NCI-H2171 treated with DMSO at 0.1 percent for 48 hours (cell line): ENCODE measurements at regions not wholly inside any gene's neighbourhood (a gene's known extent, or its start where the extent isn't known, plus 50 kb on each side); places are given as distances from the start of the nearest gene placed in this dataset.
"Not testable (repeated sequence)": the region's sequence is repeated elsewhere in the genome, so short reads cannot be mapped to it uniquely, and the experiment has no call there.

Source experiments
- DNase-seq: peaks from one replicate; lab custom pipeline; 2025; lab: John Stamatoyannopoulos, UW

DNA sequence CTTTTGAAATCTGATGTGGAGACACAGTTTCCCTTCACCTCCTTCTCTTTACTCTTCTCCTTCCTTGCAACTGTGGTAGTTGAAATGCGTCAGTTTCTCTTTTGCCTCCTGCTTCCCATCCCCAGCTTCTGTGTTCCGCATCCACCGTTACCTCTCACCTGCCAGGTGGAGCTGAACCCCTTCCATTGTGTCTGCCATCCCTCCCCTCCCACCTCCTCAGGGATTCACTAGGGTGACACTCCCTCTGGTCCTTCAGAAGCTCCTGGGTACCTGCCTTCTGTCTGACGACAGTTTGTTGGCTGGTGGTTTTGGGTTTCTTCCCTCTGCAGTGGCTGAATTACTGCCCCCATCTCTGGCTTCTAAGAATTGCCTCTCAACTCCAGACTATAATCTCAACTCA lies 132.1 kb downstream of the SLC24A2 start:
- DNase-seq, result no peak

DNA sequence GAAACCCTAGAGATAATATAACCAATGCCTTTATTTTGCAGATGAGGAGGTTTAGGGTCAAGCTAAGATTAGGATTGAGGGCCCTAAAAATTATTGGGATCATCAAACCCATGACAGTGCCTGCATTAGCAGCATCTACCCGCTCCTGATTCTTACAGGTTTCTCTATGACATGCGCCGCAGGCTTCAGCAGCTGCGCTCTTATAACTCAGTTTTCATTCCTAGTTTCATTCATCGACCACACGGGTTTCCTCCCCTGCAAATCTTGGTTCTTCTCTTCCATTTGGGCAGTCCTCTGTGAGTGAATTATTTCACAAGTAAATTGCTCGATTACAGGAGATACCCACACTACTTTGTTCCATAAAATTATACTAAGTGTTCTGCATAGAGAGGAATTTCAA lies 137.2 kb downstream of the SLC24A2 start:
- no peak for DNase-seq

DNA sequence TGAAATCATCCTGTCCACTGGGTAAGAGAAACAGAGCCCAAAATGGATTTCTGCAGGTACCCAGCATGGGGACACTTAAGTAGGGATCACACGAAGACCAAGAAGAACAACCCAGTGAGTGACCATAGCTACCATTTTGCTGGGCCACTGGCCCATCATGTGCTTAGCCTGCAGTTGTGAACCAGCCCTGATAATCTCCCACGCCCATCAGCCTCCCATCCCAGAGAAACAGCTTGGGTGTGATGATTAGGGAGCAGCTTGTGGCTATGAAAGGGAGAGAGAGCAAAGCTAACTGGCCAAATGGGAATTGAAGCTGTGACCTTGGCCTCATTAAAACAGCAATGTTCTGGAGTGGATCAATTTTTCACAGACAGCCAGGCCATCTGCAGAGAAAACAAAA lies 138.5 kb downstream of the SLC24A2 start:
- DNase-seq, result no peak

DNA sequence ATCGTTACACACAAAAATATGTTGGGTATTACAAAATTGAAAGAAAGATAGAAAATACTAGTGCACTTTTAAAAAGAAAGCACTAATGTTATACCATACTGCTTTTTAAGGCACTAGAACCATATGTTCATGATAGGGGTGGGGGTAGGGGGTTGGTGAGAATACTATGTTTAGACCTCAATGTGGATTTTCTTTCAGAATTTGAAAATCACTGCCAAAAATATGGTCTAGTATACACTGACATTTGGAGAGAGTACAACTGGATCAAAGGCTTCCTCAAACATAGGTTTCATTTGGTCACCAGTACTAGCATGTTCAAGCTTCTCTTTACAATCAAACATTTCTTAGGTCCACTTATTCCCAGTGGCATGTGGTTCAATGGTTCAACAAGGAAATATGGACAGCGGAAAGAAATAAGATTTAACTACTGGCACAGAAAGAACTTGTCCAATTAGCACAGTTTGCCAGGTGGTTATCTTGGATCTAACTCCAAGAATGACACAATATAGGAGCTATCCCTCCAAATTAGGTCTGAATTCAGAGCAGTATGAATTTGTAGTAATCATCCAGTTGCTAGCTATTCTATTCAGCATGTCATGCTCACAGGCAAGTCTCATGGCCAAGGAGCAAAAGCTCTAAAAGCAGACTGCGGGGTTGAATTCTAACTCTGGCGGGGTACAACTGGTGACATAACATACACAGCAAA lies 139.3 kb downstream of the SLC24A2 start:
- DNase-seq, result no peak

DNA sequence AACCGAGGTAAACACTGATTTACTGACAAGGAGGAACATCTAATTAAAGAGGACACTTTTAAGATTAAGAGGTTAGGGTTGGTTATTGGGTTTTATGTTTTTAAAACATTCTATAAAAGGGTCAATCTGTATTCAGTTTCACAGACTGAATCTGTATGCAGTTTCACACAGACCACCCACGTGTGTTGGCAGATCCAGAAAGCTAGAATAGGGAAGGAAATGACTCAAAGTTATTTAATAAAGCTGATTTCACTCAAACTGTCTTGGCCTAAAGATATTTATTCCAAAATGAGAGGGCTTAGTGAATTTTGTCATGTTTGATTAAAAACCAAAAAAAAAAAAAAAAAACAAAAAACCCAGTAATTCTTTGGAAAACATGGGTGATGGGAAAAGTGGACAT lies 140.2 kb downstream of the SLC24A2 start:
- no peak for DNase-seq

DNA sequence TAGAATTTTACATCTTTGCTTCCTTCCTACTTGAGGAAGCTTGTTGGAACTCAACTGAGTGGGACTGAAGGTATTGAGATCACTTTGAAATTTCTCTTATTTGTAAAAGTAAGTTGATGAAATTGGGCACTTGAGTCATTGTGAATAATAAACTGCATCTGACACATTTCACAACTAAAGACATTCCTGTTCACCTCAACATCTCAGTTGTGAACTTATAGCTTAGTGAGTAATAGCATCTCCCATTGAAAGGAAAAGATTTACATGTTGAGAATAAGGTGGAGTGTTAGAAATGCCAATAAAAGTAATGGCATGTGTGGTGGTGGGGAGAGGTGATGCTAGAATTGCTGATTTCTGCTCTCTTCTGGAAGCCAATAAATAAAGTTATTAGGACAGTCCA lies 145.0 kb downstream of the SLC24A2 start:
- DNase-seq, result no peak

DNA sequence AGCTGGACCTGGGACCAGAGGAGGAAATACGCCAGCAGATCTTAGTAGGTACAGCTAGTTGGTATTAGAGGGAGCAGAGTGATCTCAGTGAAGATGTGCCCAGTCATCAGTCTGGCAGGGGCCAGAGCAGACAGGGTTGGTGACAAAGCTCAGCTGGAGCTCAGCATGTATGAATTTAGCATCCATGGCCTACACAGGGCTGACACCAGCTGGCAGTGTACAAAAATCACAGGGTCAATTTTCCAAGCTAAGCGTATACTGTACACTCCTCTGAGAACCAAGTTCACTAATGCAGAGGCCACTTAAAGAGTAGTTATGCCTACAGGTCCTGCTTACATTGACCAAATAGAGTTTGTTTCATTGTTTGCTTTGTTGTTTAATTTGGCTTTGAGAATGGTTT lies 146.6 kb downstream of the SLC24A2 start:
- DNase-seq, result no peak

DNA sequence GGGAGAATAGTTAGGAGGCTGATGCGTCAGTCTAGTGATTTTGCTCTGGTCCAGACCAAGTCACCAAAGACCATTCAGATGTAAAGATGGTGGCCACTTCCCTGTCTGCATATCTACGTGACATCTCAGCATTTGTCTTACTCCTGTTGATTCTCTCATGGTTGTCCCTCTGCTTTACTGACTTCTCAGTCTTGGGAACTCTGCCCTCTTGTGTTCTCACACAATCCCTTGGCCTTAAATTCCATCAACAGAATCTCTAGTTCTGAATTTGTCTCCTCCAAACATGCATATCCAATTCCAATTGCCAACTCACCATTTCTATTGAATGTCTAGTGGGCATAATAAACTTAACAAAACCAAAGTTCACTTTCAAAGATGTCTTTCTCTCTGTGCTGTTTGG lies 147.8 kb downstream of the SLC24A2 start:
- no peak for DNase-seq

DNA sequence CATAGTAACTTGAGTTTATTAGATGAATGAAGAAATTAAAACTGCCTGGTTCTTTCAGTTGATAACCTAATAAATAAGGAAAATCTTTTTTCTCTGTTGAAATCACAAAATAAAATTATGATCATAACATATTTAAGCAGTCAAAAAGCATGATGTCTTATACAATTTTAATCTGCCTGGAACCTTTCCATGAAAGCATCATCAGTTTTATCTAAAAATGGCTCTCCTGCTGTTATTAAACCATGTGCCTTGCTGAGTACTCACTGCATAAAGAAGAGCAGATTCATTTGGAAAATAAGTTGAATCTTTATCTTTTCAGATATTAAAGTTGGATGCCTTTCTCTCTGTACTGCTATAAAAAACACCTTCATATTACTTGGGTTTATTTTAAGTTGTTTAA lies 148.8 kb downstream of the SLC24A2 start:
- DNase-seq, result no peak

DNA sequence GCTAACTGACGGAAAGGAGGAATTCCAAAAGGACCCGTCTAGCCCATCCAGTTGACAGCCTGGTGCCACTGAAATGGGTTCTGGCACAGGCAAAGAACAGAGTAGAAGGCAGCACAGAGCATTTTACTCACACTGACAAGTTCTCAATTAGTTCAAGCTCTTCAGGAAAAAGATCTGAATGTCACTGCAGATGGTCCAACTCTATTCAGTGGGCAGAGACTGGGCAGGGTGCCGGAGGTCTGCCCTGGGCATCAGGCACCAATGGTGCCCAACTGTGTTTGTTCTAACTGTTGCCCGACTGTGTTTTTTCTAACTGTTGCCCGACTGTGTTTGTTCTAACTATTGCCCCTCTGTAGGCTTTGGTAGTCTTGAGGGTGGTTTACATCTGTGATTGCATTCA lies 151.8 kb downstream of the SLC24A2 start:
- DNase-seq, result no peak

DNA sequence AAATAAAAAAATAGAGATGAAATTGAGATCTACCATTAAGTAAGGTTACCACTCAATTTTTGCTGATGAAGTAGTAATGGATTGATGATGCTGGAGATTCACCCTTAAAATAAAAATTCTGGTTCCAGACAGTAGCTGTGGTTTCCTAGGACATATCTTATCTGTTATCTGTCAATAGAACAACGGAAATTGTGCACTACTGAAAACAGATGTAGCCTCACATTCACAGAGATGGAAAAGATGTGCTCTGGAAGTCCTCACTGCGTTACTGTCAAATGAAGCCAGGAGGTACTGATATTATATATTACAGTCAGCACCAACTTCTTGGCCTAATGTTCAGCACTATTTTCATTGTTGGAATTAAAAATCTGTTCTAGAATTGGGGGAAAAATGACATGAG lies 154.0 kb downstream of the SLC24A2 start:
- no peak for DNase-seq

DNA sequence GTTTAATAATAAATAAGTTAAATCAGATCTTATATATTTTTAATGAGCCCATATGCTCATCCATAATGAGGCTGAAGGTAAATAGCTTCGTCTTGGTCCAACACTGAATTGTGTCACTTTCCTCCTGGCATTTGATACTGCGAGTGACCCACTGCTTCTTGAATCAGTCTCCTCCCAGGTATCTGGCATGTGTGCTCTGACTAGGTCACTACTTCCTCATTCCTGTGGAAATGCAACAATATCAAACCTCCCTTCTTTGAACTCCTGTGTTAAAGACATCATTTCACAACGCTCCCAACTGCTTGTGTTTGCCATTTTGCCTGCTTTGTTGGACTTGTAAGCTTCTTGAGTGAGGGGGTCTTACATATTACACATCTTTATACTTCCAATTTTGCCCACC lies 157.7 kb downstream of the SLC24A2 start:
- DNase-seq, result no peak

DNA sequence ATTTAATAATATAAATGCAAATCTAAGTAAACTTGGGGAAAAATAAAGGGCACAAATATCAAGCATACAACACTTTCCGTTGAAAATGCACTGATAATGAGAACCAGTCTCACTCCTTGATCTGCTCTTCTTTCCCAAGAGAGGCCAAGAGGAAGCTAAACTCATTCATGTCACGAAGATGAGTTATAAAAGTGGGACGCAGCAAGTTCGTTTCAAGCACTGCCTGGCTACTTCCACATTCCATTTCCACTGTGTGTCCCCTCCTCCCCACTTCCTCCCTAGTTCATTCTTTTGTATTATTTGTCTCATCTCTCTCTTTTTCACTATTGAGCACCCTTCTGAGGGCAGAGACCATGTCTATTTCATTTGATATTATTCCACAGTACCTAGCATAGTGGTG lies 158.1 kb downstream of the SLC24A2 start:
- no peak for DNase-seq

DNA sequence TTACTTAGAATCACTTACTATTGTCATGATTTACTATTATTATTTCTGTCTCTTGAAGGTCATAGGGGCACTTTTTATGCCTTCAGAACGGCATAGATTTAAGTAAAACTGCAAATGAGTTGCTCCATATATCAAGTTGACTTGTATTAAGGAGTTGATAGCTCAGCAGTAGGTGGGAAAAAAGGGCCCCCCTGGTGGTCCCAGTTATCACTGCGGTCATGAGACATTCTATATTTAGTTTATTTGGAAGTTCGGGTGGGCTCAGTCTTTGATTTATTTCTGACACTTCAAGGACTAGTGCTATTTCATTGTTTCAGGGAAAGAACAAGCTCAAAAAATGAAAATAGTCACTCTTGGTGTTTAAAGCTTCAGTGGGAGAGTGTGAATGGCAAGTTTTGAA lies 159.3 kb downstream of the SLC24A2 start:
- no peak for DNase-seq

DNA sequence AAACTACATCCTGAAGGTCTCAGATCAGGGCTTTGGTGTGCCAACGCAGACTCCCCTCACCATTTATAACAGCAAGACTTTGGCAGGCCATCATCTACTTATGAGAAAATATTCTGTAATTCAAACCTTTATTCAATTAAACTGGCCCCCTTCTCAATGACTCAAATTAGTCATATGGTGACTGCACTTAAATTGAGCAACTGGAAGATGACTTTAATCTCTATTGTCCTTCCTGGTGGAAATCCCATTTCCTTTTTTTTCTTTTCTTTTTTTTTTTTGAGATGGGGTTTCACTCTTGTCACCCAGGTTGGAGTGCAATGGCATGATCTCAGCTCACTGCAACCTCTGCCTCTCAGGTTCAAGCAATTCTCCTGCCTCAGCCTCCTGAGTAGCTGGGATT lies 163.4 kb downstream of the SLC24A2 start:
- DNase-seq, result not testable (repeated sequence)

DNA sequence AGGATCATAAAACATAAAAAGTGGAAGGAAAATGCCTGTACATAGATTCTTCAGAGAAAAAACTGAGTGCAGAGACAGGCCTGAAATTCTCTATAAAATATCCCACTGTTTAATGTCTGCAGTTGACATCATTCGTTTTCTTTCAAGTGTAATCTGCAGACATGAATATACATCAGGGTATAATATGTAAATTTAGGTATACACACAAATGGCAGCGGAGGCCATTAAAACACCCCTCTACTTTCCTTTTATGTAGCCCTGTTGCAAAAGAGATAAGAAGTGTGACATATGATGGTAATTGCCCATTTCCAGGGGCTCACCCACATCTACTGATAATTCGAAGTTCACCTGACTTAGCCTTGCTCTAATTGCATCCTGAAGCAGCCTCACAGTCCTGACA lies 164.3 kb downstream of the SLC24A2 start:
- no peak for DNase-seq

DNA sequence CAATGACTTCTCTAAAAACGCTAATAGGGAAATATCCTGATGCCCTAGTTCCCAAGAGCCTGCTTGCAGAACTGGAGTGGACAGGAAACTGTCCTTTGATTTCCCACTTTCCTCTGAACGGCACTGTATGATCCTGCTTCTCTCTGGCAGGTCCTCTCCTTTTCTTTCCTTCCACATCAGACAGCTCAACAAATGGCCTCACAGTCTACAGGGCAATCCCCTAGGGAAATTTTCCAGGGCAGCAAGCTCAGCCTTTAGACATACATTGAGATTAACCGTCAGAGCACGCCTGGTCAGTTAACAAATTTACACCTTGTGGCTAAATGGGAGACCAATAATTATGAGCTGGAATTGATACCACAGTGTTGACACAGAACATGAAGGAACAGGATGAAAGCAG lies 164.9 kb downstream of the SLC24A2 start:
- DNase-seq, result no peak

DNA sequence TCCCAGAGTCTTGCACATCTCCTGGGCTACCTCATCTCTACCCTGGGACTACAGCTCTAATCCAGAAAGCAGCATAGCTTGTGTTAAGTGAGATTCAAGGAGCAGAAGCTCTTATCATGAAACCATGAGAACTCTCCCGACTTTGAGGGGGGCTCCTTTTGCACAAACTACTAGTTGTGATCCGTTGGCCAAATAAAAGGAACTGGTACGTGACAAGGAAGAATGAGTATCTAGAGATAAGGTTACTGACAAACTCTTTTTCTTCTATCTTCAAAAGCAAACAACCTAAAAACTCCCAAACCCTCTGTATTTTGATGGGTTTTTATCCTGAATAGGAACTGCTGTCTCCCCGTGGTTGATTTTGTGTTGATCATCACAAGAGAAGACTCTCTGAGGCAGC lies 168.5 kb downstream of the SLC24A2 start:
- no peak for DNase-seq

DNA sequence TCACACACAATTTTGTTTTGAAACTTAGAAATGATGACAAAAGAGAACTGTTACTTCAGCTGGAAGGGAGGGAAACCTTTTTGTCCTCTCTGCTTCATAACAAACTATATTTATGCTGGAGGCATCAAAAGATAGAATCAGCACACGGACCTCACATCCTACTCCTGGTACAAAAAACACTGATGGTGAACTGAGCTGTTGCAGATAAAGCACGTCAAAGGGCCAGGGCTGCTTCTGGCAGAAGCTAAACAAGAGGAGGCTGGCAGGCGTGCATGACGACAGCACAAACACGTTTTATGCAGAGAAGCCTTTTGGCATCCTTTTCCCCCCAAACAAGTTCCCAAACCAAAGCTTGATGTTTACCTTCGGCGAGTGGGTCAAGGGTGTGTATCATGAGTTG lies 169.6 kb downstream of the SLC24A2 start:
- DNase-seq, result no peak

DNA sequence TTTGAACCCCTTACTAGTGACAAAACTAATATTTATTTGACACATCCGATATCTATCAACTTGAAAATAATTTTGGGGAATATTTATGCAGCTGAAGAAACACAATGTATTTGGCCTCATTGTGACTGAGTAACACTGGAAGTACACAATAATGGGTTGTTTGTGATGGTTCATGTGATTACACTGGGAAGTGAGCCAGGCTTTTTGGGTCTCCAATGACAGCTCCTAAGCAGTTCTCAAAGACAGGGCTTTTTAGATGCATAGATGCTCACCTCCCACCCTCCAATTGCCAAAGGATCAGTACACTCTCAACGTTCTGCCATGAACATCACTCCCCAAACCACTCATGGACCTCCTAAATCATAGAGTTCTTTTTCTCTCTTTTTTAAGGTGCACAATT lies 170.0 kb downstream of the SLC24A2 start:
- no peak for DNase-seq

DNA sequence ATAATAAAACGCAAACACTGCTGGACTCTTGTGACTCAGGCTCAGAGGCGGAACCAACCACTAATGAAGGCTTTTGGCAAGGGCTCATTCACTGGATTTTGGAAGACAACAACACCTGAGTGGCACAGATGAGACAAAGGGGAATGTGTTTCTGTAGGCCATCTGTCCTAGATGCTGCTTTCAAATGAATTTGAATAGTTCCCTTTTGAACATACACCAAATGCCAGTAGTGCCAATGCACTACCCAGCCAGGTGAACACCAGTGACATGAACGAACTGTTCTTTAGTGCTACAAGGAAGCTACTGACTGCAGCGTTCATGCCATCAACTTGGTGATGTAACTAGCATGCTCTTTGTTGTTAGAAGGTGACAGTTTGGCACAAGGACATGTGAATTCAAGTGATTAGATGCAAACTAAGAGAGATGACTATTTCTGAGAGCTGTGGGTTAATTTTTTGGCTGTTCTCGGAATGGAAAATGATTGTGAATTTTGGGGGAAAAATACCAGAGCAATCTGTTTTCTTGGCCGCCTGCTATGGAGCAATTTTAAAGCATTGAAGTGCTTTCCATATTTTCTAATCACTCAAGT lies 173.7 kb downstream of the SLC24A2 start:
- no peak for DNase-seq

DNA sequence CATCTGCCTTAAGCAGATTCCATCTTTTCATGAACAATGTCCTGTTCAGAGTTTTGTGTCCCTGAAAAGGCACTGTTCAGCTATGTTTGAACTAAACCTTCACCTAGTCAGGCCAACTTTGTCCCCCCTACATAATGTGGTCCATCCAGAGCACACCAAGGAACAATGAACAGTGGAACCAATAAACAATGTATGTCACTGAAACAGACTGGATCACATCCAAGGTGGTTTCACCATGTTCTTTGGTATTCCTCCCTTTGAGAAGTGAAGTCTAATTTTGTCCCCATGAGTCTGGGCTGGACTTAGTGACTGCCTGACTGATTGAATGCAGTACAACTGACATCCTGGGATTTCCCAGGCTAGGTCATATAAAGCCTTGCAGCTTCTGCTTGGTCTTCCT lies 174.5 kb downstream of the SLC24A2 start:
- no peak for DNase-seq

DNA sequence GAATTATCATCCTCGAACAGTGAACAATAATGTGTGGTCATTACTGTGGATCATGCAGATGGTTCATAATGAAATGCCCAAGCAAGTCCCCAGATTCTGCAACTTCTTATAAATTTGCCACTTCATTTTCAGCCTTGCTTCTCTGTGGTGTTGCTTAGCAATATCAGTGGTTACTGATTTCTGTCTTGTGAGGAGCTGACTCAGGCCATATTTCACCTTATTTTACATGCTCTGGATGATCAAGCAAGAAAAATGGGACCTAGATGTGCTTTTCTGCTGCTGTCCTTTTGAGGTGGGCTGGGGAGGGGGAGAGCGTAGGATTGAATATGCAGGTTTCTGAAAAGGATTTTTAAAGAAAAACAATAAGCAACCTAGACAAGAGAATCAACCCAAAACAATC lies 188.3 kb downstream of the SLC24A2 start:
- DNase-seq, result no peak

DNA sequence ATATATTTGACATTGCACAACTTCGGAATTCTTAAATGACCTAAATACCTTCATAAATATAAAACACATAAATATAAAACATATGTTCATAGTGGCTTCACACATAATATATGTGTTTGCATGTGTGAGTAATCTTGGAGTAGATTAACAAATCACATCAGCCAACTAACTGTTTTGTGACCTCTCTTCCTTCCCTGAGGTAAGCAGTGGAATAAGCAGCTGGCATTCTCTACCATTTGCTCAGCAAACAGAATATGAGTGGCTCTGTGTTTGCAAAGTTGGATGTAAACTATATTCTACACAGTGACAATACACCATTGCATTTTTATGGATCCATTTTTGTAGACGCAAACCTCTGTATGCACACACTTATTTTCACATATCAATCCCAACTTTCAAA lies 189.9 kb downstream of the ACER2 start:
- DNase-seq, result no peak
